ENCODE measurements at regions not wholly inside any gene's neighbourhood (a gene's known extent, or its start where the extent isn't known, plus 50 kb on each side); places are given as distances from the start of the nearest gene placed in this dataset.
"Not testable (repeated sequence)": the region's sequence is repeated elsewhere in the genome, so short reads cannot be mapped to it uniquely, and the experiment has no call there.

GRCh38 chr3:107132674-107133073 lies 244.6 kb upstream of the CCDC54 start:
- FAIRE-seq (no peak), DNase-seq (ENCODE audit: insufficient read length, low spot score) (no peak)

GRCh38 chr3:107133891-107134290 lies 243.3 kb upstream of the CCDC54 start:
- no peak for DNase-seq (ENCODE audit: insufficient read length, low spot score)
- no peak for FAIRE-seq

GRCh38 chr3:107142171-107142570 lies 235.1 kb upstream of the CCDC54 start:
- no peak for FAIRE-seq
- no peak for DNase-seq (ENCODE audit: insufficient read length, low spot score)

- FAIRE-seq (no peak), DNase-seq (ENCODE audit: insufficient read length, low spot score) (no peak)
Measured at GRCh38 chr3:107142786-107143575, 234.3 kb upstream of the CCDC54 start.

GRCh38 chr3:107150675-107151074 lies 226.6 kb upstream of the CCDC54 start:
- DNase-seq (ENCODE audit: insufficient read length, low spot score) (no peak), FAIRE-seq (no peak)

- DNase-seq (ENCODE audit: insufficient read length, low spot score) (no peak), FAIRE-seq (no peak)
Measured at GRCh38 chr3:107153981-107154380, 223.3 kb upstream of the CCDC54 start.

- no peak for FAIRE-seq
- no peak for DNase-seq (ENCODE audit: insufficient read length, low spot score)
Measured at GRCh38 chr3:107172411-107172810, 204.8 kb upstream of the CCDC54 start.

GRCh38 chr3:107184375-107184774 lies 192.9 kb upstream of the CCDC54 start:
- FAIRE-seq (no peak), DNase-seq (ENCODE audit: insufficient read length, low spot score) (no peak)

GRCh38 chr3:107188262-107188661 lies 189.0 kb upstream of the CCDC54 start:
- no peak for DNase-seq (ENCODE audit: insufficient read length, low spot score)
- FAIRE-seq = no peak

- DNase-seq (ENCODE audit: insufficient read length, low spot score) (no peak), FAIRE-seq (no peak)
Measured at GRCh38 chr3:107189158-107189791, 188.0 kb upstream of the CCDC54 start.

- no peak for DNase-seq (ENCODE audit: insufficient read length, low spot score)
- FAIRE-seq = no peak
Measured at GRCh38 chr3:107193116-107193515, 184.1 kb upstream of the CCDC54 start.

GRCh38 chr3:107198581-107199181 lies 178.6 kb upstream of the CCDC54 start:
- FAIRE-seq (no peak), DNase-seq (ENCODE audit: insufficient read length, low spot score) (no peak)

GRCh38 chr3:107201146-107201545 lies 176.1 kb upstream of the CCDC54 start:
- DNase-seq (ENCODE audit: insufficient read length, low spot score) (no peak), FAIRE-seq (no peak)

- FAIRE-seq; DNase-seq (ENCODE audit: insufficient read length, low spot score): not testable (repeated sequence)
Measured at GRCh38 chr3:107202885-107203284, 174.4 kb upstream of the CCDC54 start.

- DNase-seq (ENCODE audit: insufficient read length, low spot score) = no peak
- FAIRE-seq = no peak
Measured at GRCh38 chr3:107204121-107204520, 173.1 kb upstream of the CCDC54 start.

- no peak for DNase-seq (ENCODE audit: insufficient read length, low spot score)
- FAIRE-seq = no peak
Measured at GRCh38 chr3:107205358-107205757, 171.9 kb upstream of the CCDC54 start.

GRCh38 chr3:107206141-107206540 lies 171.1 kb upstream of the CCDC54 start:
- peak; percentile 45 for DNase-seq (ENCODE audit: insufficient read length, low spot score)
- FAIRE-seq = peak; percentile 28

- FAIRE-seq = no peak
Measured at GRCh38 chr3:107206945-107207344, 170.3 kb upstream of the CCDC54 start.

GRCh38 chr3:107208100-107208499 lies 169.1 kb upstream of the CCDC54 start:
- FAIRE-seq (no peak), DNase-seq (ENCODE audit: insufficient read length, low spot score) (peak; percentile 60)

More at GRCh38 chr3:107206945-107207344, 170.3 kb upstream of the CCDC54 start:
- DNase-seq (ENCODE audit: insufficient read length, low spot score) = no peak

GRCh38 chr3:107208796-107209195 lies 168.4 kb upstream of the CCDC54 start:
- FAIRE-seq (no peak), DNase-seq (ENCODE audit: insufficient read length, low spot score) (no peak)

GRCh38 chr3:107209302-107209990 lies 167.8 kb upstream of the CCDC54 start:
- no peak for DNase-seq (ENCODE audit: insufficient read length, low spot score)
- no peak for FAIRE-seq
